Vagina (tissue), 2 donors: ENCODE measurements at regions not wholly inside any gene's neighbourhood (a gene's known extent, or its start where the extent isn't known, plus 50 kb on each side); places are given as distances from the start of the nearest gene placed in this dataset.
"Not testable (repeated sequence)": the region's sequence is repeated elsewhere in the genome, so short reads cannot be mapped to it uniquely, and the experiment has no call there.

Source experiments
- DNase-seq, 2 donors: peaks; one replicate each; pipeline ENCODE4 v3.0.0-alpha.2; 2017; ENCODE audit errors: extremely low spot score in 2 of 2
- H3K27ac ChIP-seq: fragments of 200-600 bp; sonication (generic); one replicate; pipeline ENCODE4 v1.5.1; 2019
- H3K27me3 ChIP-seq: fragments of 200-600 bp; sonication (generic); one replicate; pipeline ENCODE4 v1.5.1; 2019
- H3K36me3 ChIP-seq, 2 donors: fragments of 200-600 bp; sonication (generic); one replicate each; pipeline ENCODE4 v1.5.1; 2017 to 2019
- H3K4me1 ChIP-seq: fragments of 200-600 bp; sonication (generic); one replicate; pipeline ENCODE4 v1.5.1; 2019
- H3K4me3 ChIP-seq, 2 donors: fragments of 200-600 bp; sonication (generic); 1 replicate in 1 of 2; 2 replicates in 1 of 2; pipeline ENCODE4 v1.5.1; 2016 to 2019
- H3K9me3 ChIP-seq: fragments of 200-600 bp; sonication (generic); one replicate; pipeline ENCODE4 v1.5.1; 2019
- POLR2A ChIP-seq, 2 donors: fragments of 450-650 bp; IDR thresholded peaks; one replicate each; pipeline ENCODE4 v1.6.1; 2017; ENCODE audit warnings: antibody characterized with exemption in 2 of 2, mild to moderate bottlenecking in 2 of 2, moderate library complexity in 2 of 2
- POLR2AphosphoS5 ChIP-seq, 2 donors: sonication (generic); formaldehyde crosslinking; IDR thresholded peaks; one replicate each; pipeline ENCODE4 v1.9.0; 2017; ENCODE audit warnings: antibody characterized with exemption in 2 of 2, mild to moderate bottlenecking in 2 of 2, low read depth in 1 of 2; ENCODE audit not compliant: insufficient read depth in 1 of 2
- intact Hi-C: fragments of 100-400 bp; cut with DNase I; formaldehyde crosslinking; loops from one replicate; pipeline ENCODE4 v1.15.1; 2023
- TF ChIP-seq, protein P1 (sequence below), 3 experiments: fragments of 450-650 bp in 2 of 3; fragments of 200-600 bp in 1 of 3; sonication (generic) in 1 of 3; IDR thresholded peaks; one replicate each; pipeline ENCODE4 v1.5.1; 2017 to 2019; ENCODE audit warnings: antibody characterized with exemption in 3 of 3, mild to moderate bottlenecking in 2 of 3, moderate library complexity in 2 of 3

DNA sequence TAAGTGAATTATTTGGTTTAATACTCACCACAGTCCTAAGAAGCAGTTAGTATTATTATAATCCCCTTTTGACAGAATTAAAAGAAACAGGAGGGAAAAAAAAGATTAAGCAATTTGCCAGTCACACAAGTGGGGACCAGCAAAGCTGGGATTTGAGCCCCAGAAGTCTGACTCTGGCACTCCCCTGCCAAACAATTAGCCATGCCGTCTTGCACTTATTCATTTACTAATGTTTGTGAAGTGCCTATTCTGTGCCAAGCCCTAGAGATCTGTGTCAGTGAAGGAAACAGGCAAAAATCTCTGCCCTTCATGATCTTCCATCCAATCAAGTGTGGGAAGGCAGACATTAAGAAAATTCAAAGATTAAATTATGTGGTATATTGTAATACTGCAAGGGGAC lies 126.0 kb upstream of the TOP1 start:
- TF ChIP-seq POLR2A (IDR thresholded peaks at IDR 0.05) (no peak), POLR2AphosphoS5 (IDR thresholded peaks at IDR 0.05; ENCODE audit: insufficient read depth in 1 of 2, low read depth in 1 of 2) (no peak)
- TF ChIP-seq, protein P1, sequence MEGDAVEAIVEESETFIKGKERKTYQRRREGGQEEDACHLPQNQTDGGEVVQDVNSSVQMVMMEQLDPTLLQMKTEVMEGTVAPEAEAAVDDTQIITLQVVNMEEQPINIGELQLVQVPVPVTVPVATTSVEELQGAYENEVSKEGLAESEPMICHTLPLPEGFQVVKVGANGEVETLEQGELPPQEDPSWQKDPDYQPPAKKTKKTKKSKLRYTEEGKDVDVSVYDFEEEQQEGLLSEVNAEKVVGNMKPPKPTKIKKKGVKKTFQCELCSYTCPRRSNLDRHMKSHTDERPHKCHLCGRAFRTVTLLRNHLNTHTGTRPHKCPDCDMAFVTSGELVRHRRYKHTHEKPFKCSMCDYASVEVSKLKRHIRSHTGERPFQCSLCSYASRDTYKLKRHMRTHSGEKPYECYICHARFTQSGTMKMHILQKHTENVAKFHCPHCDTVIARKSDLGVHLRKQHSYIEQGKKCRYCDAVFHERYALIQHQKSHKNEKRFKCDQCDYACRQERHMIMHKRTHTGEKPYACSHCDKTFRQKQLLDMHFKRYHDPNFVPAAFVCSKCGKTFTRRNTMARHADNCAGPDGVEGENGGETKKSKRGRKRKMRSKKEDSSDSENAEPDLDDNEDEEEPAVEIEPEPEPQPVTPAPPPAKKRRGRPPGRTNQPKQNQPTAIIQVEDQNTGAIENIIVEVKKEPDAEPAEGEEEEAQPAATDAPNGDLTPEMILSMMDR (IDR thresholded peaks at IDR 0.05) = no peak
- no peak overlapping the region for H3K4me3 ChIP-seq
- H3K27me3 ChIP-seq = no peaks in the 10 kb centered on the region
- intact Hi-C loops = no loop called here
- no peak overlapping the region for H3K27ac ChIP-seq
- DNase-seq = no peak
- no peaks in the 10 kb centered on the region for H3K9me3 ChIP-seq
- no peaks in the 10 kb centered on the region for H3K4me1 ChIP-seq
- H3K36me3 ChIP-seq = no peaks in the 10 kb centered on the region

DNA sequence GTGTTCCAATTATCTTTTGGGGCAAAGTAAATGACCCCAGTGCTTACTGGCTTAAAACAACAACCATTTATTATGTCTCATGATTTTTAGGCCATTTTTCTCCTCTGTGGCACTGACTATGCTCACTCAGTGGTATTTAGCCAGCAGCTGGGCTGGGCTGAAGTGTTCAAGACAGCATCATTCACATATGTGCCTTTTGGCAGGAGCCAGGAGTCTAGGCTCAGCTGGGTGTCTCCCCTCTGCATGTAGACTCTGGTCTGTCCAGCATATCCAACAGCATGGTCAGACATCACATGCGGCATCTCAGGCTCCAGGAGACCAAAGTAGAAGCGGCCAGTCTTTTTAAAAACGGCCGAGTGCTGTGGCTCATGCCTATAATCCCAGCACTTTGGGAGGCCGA lies 120.3 kb upstream of the TOP1 start:
- DNase-seq = no peak
- Histone ChIP-seq H3K9me3 (no peaks in the 10 kb centered on the region), H3K4me1 (no peaks in the 10 kb centered on the region), H3K27ac (no peak overlapping the region), H3K36me3 (no peaks in the 10 kb centered on the region), H3K4me3 (no peak overlapping the region), H3K27me3 (no peaks in the 10 kb centered on the region)
- no peak for TF ChIP-seq POLR2AphosphoS5 (IDR thresholded peaks at IDR 0.05; ENCODE audit: insufficient read depth in 1 of 2, low read depth in 1 of 2)
- intact Hi-C loops = no loop called here

DNA sequence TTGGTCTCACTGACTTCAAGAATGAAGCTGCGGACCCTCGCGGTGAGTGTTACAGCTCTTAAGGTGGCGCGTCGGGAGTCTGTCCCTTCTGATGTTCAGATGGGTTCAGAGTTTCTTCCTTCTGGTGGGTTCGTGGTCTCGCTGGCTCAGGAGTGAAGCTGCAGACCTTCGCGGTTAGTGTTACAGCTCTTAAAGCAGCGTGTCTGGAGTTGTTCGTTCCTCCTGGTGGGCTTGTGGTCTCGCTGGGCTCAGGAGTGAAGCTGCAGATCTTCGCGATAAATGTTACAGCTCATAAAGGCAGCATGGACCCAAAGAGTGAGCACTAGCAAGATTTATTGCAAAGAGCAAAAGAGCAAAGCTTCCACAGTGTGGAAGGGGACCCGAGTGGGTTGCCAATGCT lies 119.1 kb upstream of the TOP1 start:
- intact Hi-C loops, H3K4me1 ChIP-seq, DNase-seq, H3K4me3 ChIP-seq, H3K9me3 ChIP-seq, H3K27me3 ChIP-seq, H3K27ac ChIP-seq, H3K36me3 ChIP-seq: not testable (repeated sequence)

DNA sequence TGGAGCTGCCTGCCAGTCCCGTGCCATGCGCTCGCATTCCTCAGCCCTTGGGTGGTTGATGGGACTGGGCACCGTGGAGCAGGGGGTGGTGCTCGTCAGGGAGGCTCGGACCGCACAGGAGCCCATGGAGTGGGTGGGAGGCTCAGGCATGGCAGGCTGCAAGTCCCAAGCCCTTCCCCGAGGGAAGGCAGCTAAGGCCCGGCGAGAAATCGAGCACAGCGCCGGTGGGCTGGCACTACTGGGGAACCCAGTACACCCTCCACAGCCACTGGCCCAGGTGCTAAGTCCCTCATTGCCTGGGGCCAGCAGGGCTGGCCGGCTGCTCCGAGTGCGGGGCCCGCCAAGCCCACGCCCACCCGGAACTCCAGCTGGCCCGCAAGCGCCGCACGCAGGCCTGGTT lies 118.2 kb upstream of the TOP1 start:
- H3K27me3 ChIP-seq, DNase-seq, H3K27ac ChIP-seq, H3K4me3 ChIP-seq, H3K36me3 ChIP-seq, intact Hi-C loops, H3K4me1 ChIP-seq, H3K9me3 ChIP-seq: not testable (repeated sequence)

DNA sequence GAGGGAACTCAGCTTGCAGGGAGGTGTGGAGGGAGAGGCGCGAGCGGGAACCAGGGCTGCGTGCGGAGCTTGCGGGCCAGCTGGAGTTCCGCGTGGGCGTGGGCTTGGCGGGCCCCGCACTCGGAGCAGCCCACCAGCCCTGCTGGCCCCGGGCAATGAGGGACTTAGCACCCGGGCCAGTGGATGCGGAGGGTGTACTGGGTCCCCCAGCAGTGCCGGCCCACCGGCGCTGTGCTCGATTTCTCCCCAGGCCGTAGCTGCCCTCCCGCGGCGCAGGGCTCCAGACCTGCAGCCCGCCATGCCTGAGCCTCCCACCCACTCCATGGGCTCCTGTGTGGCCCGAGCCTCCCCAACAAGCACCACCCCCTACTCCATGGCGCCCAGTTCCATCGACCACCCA lies 117.5 kb upstream of the TOP1 start:
- intact Hi-C loops, DNase-seq, H3K4me1 ChIP-seq, H3K27me3 ChIP-seq, H3K4me3 ChIP-seq, H3K27ac ChIP-seq, H3K36me3 ChIP-seq, H3K9me3 ChIP-seq: not testable (repeated sequence)

DNA sequence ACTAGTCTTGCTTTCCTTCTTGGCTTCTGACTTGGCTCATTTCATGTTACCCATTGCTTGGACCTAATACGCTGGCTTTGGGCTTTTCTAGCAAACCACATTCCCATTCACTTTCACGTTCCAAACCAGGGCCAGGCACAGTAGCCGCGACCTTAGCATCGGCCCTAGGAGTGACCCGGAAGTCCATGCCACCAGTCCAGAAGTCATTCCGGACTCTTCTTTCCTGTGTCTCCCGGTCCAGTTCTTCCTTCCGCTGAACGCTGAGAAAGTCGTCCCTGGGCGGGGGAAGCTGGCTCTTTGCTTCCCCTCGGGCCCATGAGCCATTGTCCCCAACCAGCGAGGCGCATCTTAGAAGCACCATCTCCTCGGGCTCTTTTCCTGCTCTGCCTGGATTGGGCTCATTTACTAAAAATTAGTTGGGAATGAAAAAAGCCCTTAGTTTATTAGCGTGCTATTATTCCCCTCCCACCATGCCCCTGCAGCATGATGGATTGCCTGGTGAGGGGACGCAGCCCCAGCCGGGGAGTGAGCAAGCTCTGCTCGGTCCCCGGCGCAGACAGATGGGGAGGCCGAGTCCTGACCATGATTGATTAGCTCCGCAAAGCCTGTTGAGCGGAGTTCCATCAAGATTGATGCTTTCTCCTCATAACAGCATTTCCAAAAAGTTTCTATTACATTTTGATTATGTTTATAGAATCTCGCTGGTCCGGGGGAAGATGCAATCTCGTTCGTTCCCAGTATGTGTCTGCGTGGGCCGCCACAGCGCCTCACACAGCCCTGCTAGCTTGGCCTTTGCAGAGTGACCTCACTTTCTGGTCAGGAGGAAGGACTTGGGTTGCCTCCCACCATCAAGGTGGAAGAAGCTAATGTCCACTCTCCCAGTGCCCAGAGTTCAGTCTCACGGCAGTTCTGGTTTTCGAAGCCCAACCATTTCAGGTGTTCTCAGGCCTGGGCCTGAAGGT lies 115.1 kb upstream of the TOP1 start:
- intact Hi-C loops = no loop called here
- Histone ChIP-seq H3K4me3 (no peak overlapping the region), H3K27me3 (no peaks in the 10 kb centered on the region), H3K9me3 (no peaks in the 10 kb centered on the region), H3K4me1 (no peaks in the 10 kb centered on the region), H3K27ac (no peak overlapping the region), H3K36me3 (no peaks in the 10 kb centered on the region)
- no peak for DNase-seq
- no peak for TF ChIP-seq POLR2AphosphoS5 (IDR thresholded peaks at IDR 0.05; ENCODE audit: insufficient read depth in 1 of 2, low read depth in 1 of 2)
- no peak for TF ChIP-seq POLR2A (IDR thresholded peaks at IDR 0.05)
- TF ChIP-seq, protein P1 (IDR thresholded peaks at IDR 0.05) = no peak

DNA sequence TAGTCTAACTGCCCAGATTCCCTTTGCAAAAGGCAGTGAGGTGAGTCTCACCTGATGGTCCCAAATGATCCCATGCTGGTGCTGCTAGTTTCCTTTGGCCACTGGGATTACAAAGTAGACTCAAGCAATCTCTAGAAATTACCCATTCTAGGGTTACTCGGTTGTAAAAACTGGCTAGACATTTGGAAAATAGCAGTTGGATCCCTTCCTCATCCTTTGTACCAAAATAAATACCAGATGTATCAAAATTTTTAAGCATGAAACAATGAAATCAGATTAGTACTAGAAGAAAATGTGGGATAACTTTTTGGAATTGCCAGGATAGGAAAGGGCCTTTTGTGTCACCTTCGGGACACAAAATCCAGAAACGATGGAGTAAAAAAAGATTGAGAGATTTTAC lies 112.9 kb upstream of the TOP1 start:
- Histone ChIP-seq H3K27ac (no peak overlapping the region), H3K36me3 (no peaks in the 10 kb centered on the region), H3K4me3 (no peak overlapping the region), H3K9me3 (no peaks in the 10 kb centered on the region), H3K27me3 (no peaks in the 10 kb centered on the region), H3K4me1 (no peaks in the 10 kb centered on the region)
- no peak for DNase-seq
- intact Hi-C loops = no loop called here
- TF ChIP-seq POLR2A (IDR thresholded peaks at IDR 0.05) (no peak), POLR2AphosphoS5 (IDR thresholded peaks at IDR 0.05; ENCODE audit: insufficient read depth in 1 of 2, low read depth in 1 of 2) (no peak)
- TF ChIP-seq, protein P1 (IDR thresholded peaks at IDR 0.05) = no peak
